Adrenal gland (tissue), 9 donors: ENCODE measurements at regions not wholly inside any gene's neighbourhood (a gene's known extent, or its start where the extent isn't known, plus 50 kb on each side); places are given as distances from the start of the nearest gene placed in this dataset.

Experiments
- DNase-seq, 7 donors: peaks; one replicate each; pipeline ENCODE4 v3.0.0-alpha.2; 2019 to 2020
- H3K27ac ChIP-seq, 5 donors: fragments of 200-600 bp; sonication (generic) in 4 of 5; 1 replicate in 3 of 5; 2 replicates in 2 of 5; pipeline versions ENCODE4 v1.5.1 to v1.8.0; 2016 to 2020; ENCODE audit warnings: mild to moderate bottlenecking in 1 of 5
- H3K27me3 ChIP-seq: fragments of 200-600 bp; 2 replicates; pipeline ENCODE4 v1.8.0; 2021
- H3K36me3 ChIP-seq, 2 donors: fragments of 200-600 bp; replicated peaks in 1 of 2; 1 replicate in 1 of 2; 2 replicates in 1 of 2; pipeline versions ENCODE4 v1.5.1 to v1.8.0; 2018 to 2022
- H3K4me1 ChIP-seq, 2 donors: fragments of 200-600 bp; replicated peaks in 1 of 2; 1 replicate in 1 of 2; 2 replicates in 1 of 2; pipeline versions ENCODE4 v1.5.1 to v1.8.0; 2018 to 2021
- H3K4me3 ChIP-seq, 4 donors: fragments of 200-600 bp; sonication (generic) in 3 of 4; one replicate each; pipeline ENCODE4 v1.5.1; 2016 to 2018
- H3K9me3 ChIP-seq, 3 donors: fragments of 200-600 bp; sonication (generic) in 1 of 3; replicated peaks in 1 of 3; 1 replicate in 2 of 3; 2 replicates in 1 of 3; pipeline versions ENCODE4 v1.5.1 to v1.8.0; 2016 to 2021
- CTCF ChIP-seq, 6 experiments: fragments of 450-650 bp in 4 of 6; fragments of 200-600 bp in 2 of 6; sonication (generic) in 1 of 6; IDR thresholded peaks; 1 replicate in 5 of 6; 2 replicates in 1 of 6; pipeline versions ENCODE4 v1.5.1 to v1.8.0; 2016 to 2021; ENCODE audit warnings: antibody characterized with exemption in 6 of 6, mild to moderate bottlenecking in 2 of 6, moderate library complexity in 1 of 6
- POLR2A ChIP-seq, 2 donors: fragments of 450-650 bp; IDR thresholded peaks; one replicate each; pipeline ENCODE4 v1.6.1; 2017; ENCODE audit warnings: antibody characterized with exemption in 2 of 2, mild to moderate bottlenecking in 2 of 2, moderate library complexity in 1 of 2
- WGBS, 4 donors: extraction: QIAGEN DNeasy Blood & Tissue Kit in 2 of 4; methylation state at CpG; one replicate each; pipeline versions ENCODE4 v1.1.5 to v1.1.7; 2013 to 2017; 5-methylcytosine and 5-hydroxymethylcytosine counted together
- intact Hi-C, 2 donors: fragments of 100-400 bp; cut with DNase I; formaldehyde crosslinking; loops; one replicate each; pipeline versions ENCODE4 v1.14.1 to v1.15.0; 2022 to 2023
- donor health status: healthy with polysubstance abuse.
- donor health status: Bipolar disorder and iron deficiency.
- donor health status: DM: yes; HTN: yes; CAD: no.
- donor health status: DM: no; HTN: no; CAD: no.
- donor health status: DM: no; HTN: no; CAD: no.

GRCh38 chr2:4844881-4845280, 847.3 kb upstream of the SOX11 start:
- intact Hi-C loops: no loop called here
- Histone ChIP-seq H3K27me3 (no peaks in the 10 kb centered on the region), H3K4me3 (no peak overlapping the region), H3K9me3 (no peaks in the 10 kb centered on the region), H3K4me1 (no peaks in the 10 kb centered on the region), H3K27ac (no peak overlapping the region), H3K36me3 (no peaks in the 10 kb centered on the region)
- DNase-seq: no peak
- TF ChIP-seq POLR2A (IDR thresholded peaks at IDR 0.05): no peak
- TF ChIP-seq CTCF (IDR thresholded peaks at IDR 0.05): no peak
- 24 to 38% (median 35%) methylated on average over 5 to 6 of the region's 6 CpGs for WGBS, 4 donors

GRCh38 chr2:4862031-4862430, 830.2 kb upstream of the SOX11 start:
- Histone ChIP-seq H3K9me3 (no peaks in the 10 kb centered on the region), H3K4me1 (no peaks in the 10 kb centered on the region), H3K4me3 (no peak overlapping the region), H3K27ac (no peak overlapping the region), H3K36me3 (no peaks in the 10 kb centered on the region), H3K27me3 (no peaks in the 10 kb centered on the region)
- 61 to 79% (median 73%) methylated on average over 3 of the region's 3 CpGs for WGBS, 4 donors
- intact Hi-C loops: no loop called here
- TF ChIP-seq CTCF (IDR thresholded peaks at IDR 0.05) (no peak), POLR2A (IDR thresholded peaks at IDR 0.05) (no peak)
- DNase-seq: no peak

- H3K4me1 ChIP-seq: no peaks in the 10 kb centered on the region
- no peaks in the 10 kb centered on the region for H3K27me3 ChIP-seq
- no peaks in the 10 kb centered on the region for H3K9me3 ChIP-seq
- H3K36me3 ChIP-seq: no peaks in the 10 kb centered on the region
- TF ChIP-seq POLR2A (IDR thresholded peaks at IDR 0.05) (no peak), CTCF (IDR thresholded peaks at IDR 0.05) (no peak)
- H3K4me3 ChIP-seq: no peak overlapping the region
- WGBS, 4 donors: 87 to 91% (median 89%) methylated on average over 4 of the region's 4 CpGs
- no peak overlapping the region for H3K27ac ChIP-seq
- DNase-seq: no peak
- intact Hi-C loops: no loop called here
Observed at GRCh38 chr2:4866198-4866597, 826.0 kb upstream of the SOX11 start.

- Histone ChIP-seq H3K36me3 (no peaks in the 10 kb centered on the region), H3K9me3 (no peaks in the 10 kb centered on the region), H3K27ac (no peak overlapping the region), H3K4me1 (no peaks in the 10 kb centered on the region), H3K4me3 (no peak overlapping the region), H3K27me3 (no peaks in the 10 kb centered on the region)
- intact Hi-C loops: no loop called here
- DNase-seq: no peak
- 54 to 70% (median 61%) methylated on average over 1 of the region's 1 CpG for WGBS, 4 donors
- TF ChIP-seq POLR2A (IDR thresholded peaks at IDR 0.05) (no peak), CTCF (IDR thresholded peaks at IDR 0.05) (no peak)
Observed at GRCh38 chr2:4868466-4868865, 823.7 kb upstream of the SOX11 start.
